ENCODE measurements at regions not wholly inside any gene's neighbourhood (a gene's known extent, or its start where the extent isn't known, plus 50 kb on each side); places are given as distances from the start of the nearest gene placed in this dataset.
"Not testable (repeated sequence)": the region's sequence is repeated elsewhere in the genome, so short reads cannot be mapped to it uniquely, and the experiment has no call there.

GRCh38 chr6:141175458-141175857, 957.3 kb upstream of the GJE1 start:
- not testable (repeated sequence) for H3K36me3 ChIP-seq (ENCODE audit: control insufficient read depth, insufficient read depth, low read length); H3K9me3 ChIP-seq (ENCODE audit: control insufficient read depth, insufficient read depth, low read length); H3K27me3 ChIP-seq (ENCODE audit: control insufficient read depth, insufficient read depth, low read length); H3K4me1 ChIP-seq (ENCODE audit: control insufficient read depth, insufficient read depth, low read length); H3K4me3 ChIP-seq (ENCODE audit: low read depth, low read length); H3K9ac ChIP-seq (ENCODE audit: low read depth, low read length)

- no peaks in the 10 kb centered on the region for H3K4me1 ChIP-seq (ENCODE audit: control insufficient read depth, insufficient read depth, low read length)
- H3K9ac ChIP-seq (ENCODE audit: low read depth, low read length) = no peak overlapping the region
- no peaks in the 10 kb centered on the region for H3K9me3 ChIP-seq (ENCODE audit: control insufficient read depth, insufficient read depth, low read length)
- H3K36me3 ChIP-seq (ENCODE audit: control insufficient read depth, insufficient read depth, low read length) = no peaks in the 10 kb centered on the region
- H3K27me3 ChIP-seq (ENCODE audit: control insufficient read depth, insufficient read depth, low read length) = no peaks in the 10 kb centered on the region
- H3K4me3 ChIP-seq (ENCODE audit: low read depth, low read length) = no peak overlapping the region
Observed at GRCh38 chr6:141174932-141175331, 957.8 kb upstream of the GJE1 start.

GRCh38 chr6:141173529-141173928, 959.2 kb upstream of the GJE1 start:
- Histone ChIP-seq H3K4me3 (ENCODE audit: low read depth, low read length) (no peak overlapping the region), H3K27me3 (ENCODE audit: control insufficient read depth, insufficient read depth, low read length) (no peaks in the 10 kb centered on the region), H3K9ac (ENCODE audit: low read depth, low read length) (no peak overlapping the region), H3K36me3 (ENCODE audit: control insufficient read depth, insufficient read depth, low read length) (no peaks in the 10 kb centered on the region), H3K4me1 (ENCODE audit: control insufficient read depth, insufficient read depth, low read length) (peaks cover 3% of the 10 kb centered on the region), H3K9me3 (ENCODE audit: control insufficient read depth, insufficient read depth, low read length) (no peaks in the 10 kb centered on the region)

GRCh38 chr6:141169419-141169818, 963.3 kb upstream of the GJE1 start:
- no peaks in the 10 kb centered on the region for H3K9me3 ChIP-seq (ENCODE audit: control insufficient read depth, insufficient read depth, low read length)
- H3K36me3 ChIP-seq (ENCODE audit: control insufficient read depth, insufficient read depth, low read length) = no peaks in the 10 kb centered on the region
- no peaks in the 10 kb centered on the region for H3K27me3 ChIP-seq (ENCODE audit: control insufficient read depth, insufficient read depth, low read length)
- no peak overlapping the region for H3K4me3 ChIP-seq (ENCODE audit: low read depth, low read length)
- H3K9ac ChIP-seq (ENCODE audit: low read depth, low read length) = no peak overlapping the region
- peaks cover 10% of the 10 kb centered on the region for H3K4me1 ChIP-seq (ENCODE audit: control insufficient read depth, insufficient read depth, low read length)

GRCh38 chr6:141167945-141168344, 964.8 kb upstream of the GJE1 start:
- Histone ChIP-seq H3K27me3 (ENCODE audit: control insufficient read depth, insufficient read depth, low read length) (no peaks in the 10 kb centered on the region), H3K9ac (ENCODE audit: low read depth, low read length) (no peak overlapping the region), H3K36me3 (ENCODE audit: control insufficient read depth, insufficient read depth, low read length) (no peaks in the 10 kb centered on the region), H3K4me3 (ENCODE audit: low read depth, low read length) (no peak overlapping the region), H3K4me1 (ENCODE audit: control insufficient read depth, insufficient read depth, low read length) (peaks cover 10% of the 10 kb centered on the region), H3K9me3 (ENCODE audit: control insufficient read depth, insufficient read depth, low read length) (no peaks in the 10 kb centered on the region)

GRCh38 chr6:141165002-141165665, 967.6 kb upstream of the GJE1 start:
- Histone ChIP-seq H3K9me3 (ENCODE audit: control insufficient read depth, insufficient read depth, low read length) (no peaks in the 10 kb centered on the region), H3K4me3 (ENCODE audit: low read depth, low read length) (no peak overlapping the region), H3K4me1 (ENCODE audit: control insufficient read depth, insufficient read depth, low read length) (peaks cover 10% of the 10 kb centered on the region), H3K27me3 (ENCODE audit: control insufficient read depth, insufficient read depth, low read length) (no peaks in the 10 kb centered on the region), H3K9ac (ENCODE audit: low read depth, low read length) (no peak overlapping the region), H3K36me3 (ENCODE audit: control insufficient read depth, insufficient read depth, low read length) (no peaks in the 10 kb centered on the region)

GRCh38 chr6:141164042-141164743, 968.5 kb upstream of the GJE1 start:
- no peaks in the 10 kb centered on the region for H3K9me3 ChIP-seq (ENCODE audit: control insufficient read depth, insufficient read depth, low read length)
- H3K9ac ChIP-seq (ENCODE audit: low read depth, low read length) = no peak overlapping the region
- H3K4me3 ChIP-seq (ENCODE audit: low read depth, low read length) = no peak overlapping the region
- peaks cover 7% of the 10 kb centered on the region for H3K4me1 ChIP-seq (ENCODE audit: control insufficient read depth, insufficient read depth, low read length)
- H3K36me3 ChIP-seq (ENCODE audit: control insufficient read depth, insufficient read depth, low read length) = no peaks in the 10 kb centered on the region
- no peaks in the 10 kb centered on the region for H3K27me3 ChIP-seq (ENCODE audit: control insufficient read depth, insufficient read depth, low read length)

GRCh38 chr6:141163107-141163506, 969.6 kb upstream of the GJE1 start:
- Histone ChIP-seq H3K27me3 (ENCODE audit: control insufficient read depth, insufficient read depth, low read length) (no peaks in the 10 kb centered on the region), H3K9me3 (ENCODE audit: control insufficient read depth, insufficient read depth, low read length) (no peaks in the 10 kb centered on the region), H3K9ac (ENCODE audit: low read depth, low read length) (no peak overlapping the region), H3K36me3 (ENCODE audit: control insufficient read depth, insufficient read depth, low read length) (no peaks in the 10 kb centered on the region), H3K4me3 (ENCODE audit: low read depth, low read length) (no peak overlapping the region), H3K4me1 (ENCODE audit: control insufficient read depth, insufficient read depth, low read length) (peaks cover 7% of the 10 kb centered on the region)

- H3K4me3 ChIP-seq (ENCODE audit: low read depth, low read length) = no peak overlapping the region
- H3K9ac ChIP-seq (ENCODE audit: low read depth, low read length) = no peak overlapping the region
- no peaks in the 10 kb centered on the region for H3K4me1 ChIP-seq (ENCODE audit: control insufficient read depth, insufficient read depth, low read length)
- H3K9me3 ChIP-seq (ENCODE audit: control insufficient read depth, insufficient read depth, low read length) = no peaks in the 10 kb centered on the region
- H3K36me3 ChIP-seq (ENCODE audit: control insufficient read depth, insufficient read depth, low read length) = no peaks in the 10 kb centered on the region
- H3K27me3 ChIP-seq (ENCODE audit: control insufficient read depth, insufficient read depth, low read length) = no peaks in the 10 kb centered on the region
Observed at GRCh38 chr6:141158740-141159139, 974.0 kb upstream of the GJE1 start.

GRCh38 chr6:141153563-141153962, 979.2 kb upstream of the GJE1 start:
- H3K36me3 ChIP-seq (ENCODE audit: control insufficient read depth, insufficient read depth, low read length) = no peaks in the 10 kb centered on the region
- peaks cover 11% of the 10 kb centered on the region for H3K4me1 ChIP-seq (ENCODE audit: control insufficient read depth, insufficient read depth, low read length)
- H3K27me3 ChIP-seq (ENCODE audit: control insufficient read depth, insufficient read depth, low read length) = no peaks in the 10 kb centered on the region
- H3K4me3 ChIP-seq (ENCODE audit: low read depth, low read length) = no peak overlapping the region
- no peak overlapping the region for H3K9ac ChIP-seq (ENCODE audit: low read depth, low read length)
- no peaks in the 10 kb centered on the region for H3K9me3 ChIP-seq (ENCODE audit: control insufficient read depth, insufficient read depth, low read length)

GRCh38 chr6:141152951-141153350, 979.8 kb upstream of the GJE1 start:
- H3K9ac ChIP-seq (ENCODE audit: low read depth, low read length) = no peak overlapping the region

GRCh38 chr6:141151710-141152417, 980.9 kb upstream of the GJE1 start:
- no peak overlapping the region for H3K9ac ChIP-seq (ENCODE audit: low read depth, low read length)
- no peaks in the 10 kb centered on the region for H3K36me3 ChIP-seq (ENCODE audit: control insufficient read depth, insufficient read depth, low read length)
- H3K4me3 ChIP-seq (ENCODE audit: low read depth, low read length) = no peak overlapping the region
- no peaks in the 10 kb centered on the region for H3K27me3 ChIP-seq (ENCODE audit: control insufficient read depth, insufficient read depth, low read length)
- H3K4me1 ChIP-seq (ENCODE audit: control insufficient read depth, insufficient read depth, low read length) = peaks cover 11% of the 10 kb centered on the region
- H3K9me3 ChIP-seq (ENCODE audit: control insufficient read depth, insufficient read depth, low read length) = no peaks in the 10 kb centered on the region

More at GRCh38 chr6:141152951-141153350, 979.8 kb upstream of the GJE1 start:
- peaks cover 11% of the 10 kb centered on the region for H3K4me1 ChIP-seq (ENCODE audit: control insufficient read depth, insufficient read depth, low read length)
- H3K4me3 ChIP-seq (ENCODE audit: low read depth, low read length) = no peak overlapping the region
- H3K9me3 ChIP-seq (ENCODE audit: control insufficient read depth, insufficient read depth, low read length) = no peaks in the 10 kb centered on the region
- H3K27me3 ChIP-seq (ENCODE audit: control insufficient read depth, insufficient read depth, low read length) = no peaks in the 10 kb centered on the region
- H3K36me3 ChIP-seq (ENCODE audit: control insufficient read depth, insufficient read depth, low read length) = no peaks in the 10 kb centered on the region
